ENCODE measurements at regions not wholly inside any gene's neighbourhood (a gene's known extent, or its start where the extent isn't known, plus 50 kb on each side); places are given as distances from the start of the nearest gene placed in this dataset.

DNA sequence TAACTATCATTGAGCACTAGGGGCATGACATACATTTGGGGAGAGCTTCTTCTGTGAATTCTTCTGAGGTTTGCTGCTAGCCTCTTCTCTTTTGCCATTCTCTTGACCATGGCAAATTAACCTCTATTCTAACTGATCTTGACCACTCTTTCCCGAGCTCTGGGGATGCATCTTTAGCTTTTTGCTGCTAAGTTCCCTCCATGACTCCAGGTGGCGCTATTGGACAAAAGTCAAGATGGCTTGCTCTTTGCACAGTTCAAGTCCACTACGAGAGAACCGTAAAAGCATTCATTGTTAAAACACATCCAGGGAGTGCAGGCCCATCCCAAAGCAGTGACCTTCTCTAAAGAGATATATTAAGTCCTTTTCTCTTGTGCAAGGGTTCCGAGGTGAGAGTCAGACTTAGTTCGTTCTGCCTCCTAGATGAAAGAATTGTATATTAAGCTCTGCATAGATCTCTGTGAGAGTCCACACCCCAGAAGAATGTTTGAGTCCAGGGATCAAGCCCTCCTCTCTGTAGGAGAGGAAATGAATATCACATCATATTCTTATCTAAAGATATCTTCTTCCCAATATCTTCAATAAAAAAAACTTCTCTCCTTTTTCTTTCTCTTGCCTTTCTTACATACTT lies 1152.9 kb upstream of the CDH6 start:
- DNase-seq: peak; percentile 32 to 82

DNA sequence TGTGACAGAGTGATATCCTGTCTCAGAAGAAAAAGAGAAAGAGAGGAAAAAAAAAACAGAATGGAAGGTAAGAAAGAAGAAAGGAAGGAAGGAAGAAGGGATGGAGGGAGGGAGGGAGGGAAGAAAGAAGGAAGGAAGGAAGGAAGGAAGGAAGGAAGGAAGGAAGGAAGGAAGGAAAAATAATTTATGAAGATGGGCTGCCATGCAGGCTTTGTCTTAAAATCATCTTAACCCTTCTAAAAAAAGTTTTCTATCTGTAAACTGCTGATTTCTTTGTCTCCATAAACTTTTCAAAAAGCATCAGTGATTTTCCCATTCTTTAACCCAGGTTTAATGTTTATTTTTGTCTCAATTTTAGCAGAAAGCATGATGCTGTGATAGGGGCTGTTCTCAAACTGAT lies 1154.1 kb upstream of the CDH6 start:
- no peak for DNase-seq

DNA sequence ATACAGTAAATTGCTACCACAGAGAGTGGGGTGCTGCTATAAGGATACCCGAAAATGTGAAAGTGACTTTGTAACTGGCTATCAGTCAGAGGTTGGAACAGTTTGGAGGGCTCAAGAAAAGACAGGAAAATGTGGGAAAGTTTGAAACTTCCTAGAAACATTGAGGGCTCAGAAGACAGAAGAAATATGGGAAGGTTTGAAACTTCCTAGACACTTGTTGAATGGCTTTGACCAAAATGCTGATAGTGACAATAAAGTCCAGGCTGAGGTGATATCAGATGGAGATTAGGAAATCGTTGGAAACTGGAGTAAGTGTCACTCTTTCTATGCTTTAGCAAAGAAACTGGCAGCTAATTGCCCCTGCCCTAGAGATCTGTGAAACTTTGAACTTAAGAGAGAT lies 1158.6 kb upstream of the CDH6 start:
- no peak for DNase-seq

DNA sequence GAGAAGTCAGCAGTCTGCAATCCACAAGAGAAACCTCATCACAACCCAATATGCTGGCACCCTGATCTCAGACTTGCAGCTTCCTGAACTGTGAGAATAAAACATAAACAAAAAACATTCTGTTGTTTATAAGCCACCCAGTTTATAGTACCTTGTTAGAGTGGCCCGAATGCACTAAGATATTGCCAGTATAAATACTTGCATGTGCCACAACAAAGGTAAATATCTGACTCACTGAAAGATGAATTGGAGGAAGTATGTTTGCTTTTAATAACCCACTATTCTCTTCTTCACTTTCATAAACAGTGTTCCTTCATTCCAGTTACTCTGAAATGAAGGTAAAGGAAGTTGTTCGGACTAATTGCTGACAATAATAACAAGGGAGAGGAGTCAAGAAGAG lies 1163.4 kb upstream of the CDH6 start:
- DNase-seq: no peak

DNA sequence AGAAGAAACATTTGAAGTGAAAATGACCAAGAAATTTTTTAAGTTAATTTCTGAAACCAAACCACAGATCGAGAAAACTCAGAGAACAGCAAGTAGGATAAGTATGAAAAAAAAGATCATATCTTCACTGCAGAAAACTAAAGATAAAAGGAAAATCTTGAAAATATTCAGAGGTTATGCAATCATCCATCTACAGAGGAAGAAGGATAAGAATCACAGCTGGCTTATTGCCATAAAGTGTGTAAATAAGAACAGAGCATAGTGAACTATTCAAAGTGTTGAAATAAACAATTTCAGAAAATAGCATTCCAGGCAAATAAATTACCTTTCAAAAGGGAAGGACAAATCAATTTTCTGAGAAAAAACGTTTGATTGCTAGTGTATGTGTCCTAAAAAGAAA lies 1191.7 kb upstream of the CDH6 start:
- DNase-seq: no peak

DNA sequence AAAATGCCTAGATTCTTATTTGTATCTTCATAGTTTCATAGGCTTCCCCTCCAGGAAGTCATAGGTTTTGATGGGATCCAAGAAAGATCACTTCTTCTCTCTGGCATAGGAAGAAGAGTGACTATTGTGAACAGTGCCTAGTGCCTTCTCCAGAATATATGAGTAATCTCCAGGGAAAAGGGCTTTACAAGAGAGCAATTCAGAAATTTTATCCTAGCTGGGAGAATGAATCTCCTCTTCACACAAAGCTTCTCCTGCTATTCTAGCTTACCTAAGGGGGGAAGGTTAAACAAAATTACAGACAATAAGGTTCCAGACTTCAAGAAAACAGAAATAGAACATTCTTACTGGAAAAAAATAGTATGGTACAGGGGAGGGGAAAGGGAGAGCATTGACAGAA lies 1193.3 kb upstream of the CDH6 start:
- no peak for DNase-seq

DNA sequence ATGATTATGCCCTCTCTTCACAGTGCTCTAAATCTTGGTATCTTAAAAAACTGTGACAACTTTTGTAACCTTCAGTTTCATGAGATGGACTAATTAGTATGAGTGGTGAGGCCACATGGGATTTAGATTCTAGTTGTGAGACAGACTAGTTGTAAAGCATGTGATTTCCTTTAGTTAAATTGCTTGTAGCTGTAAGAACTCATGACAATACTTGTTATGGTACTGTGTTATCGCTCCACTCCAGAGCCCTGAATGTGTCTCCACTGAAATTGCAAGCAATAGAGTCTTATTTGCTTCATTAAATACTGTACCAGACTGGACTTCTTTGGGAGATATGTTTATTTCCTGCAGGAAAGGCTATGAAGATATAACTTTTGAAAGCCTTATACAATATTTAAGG lies 1198.3 kb upstream of the CDH6 start:
- no peak for DNase-seq

DNA sequence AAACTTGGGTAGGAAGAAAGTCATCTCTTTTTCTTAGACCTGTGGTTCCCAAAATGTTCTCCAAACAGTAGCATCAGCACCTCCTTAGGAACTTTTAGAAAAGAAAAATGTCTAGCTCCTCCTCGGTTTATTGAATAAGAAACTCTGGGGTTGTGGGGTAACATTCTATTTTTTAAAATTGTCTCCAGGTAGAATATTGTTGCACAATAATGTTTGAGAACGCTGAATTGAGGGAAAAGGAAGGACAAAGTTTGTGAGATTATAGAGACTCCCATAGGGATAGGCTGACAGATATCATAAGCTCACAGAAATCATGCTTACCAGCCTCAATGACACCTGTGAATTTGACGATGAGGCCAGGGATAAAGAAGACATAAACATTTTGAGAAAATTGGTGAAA lies 1199.0 kb upstream of the CDH6 start:
- DNase-seq: no peak

DNA sequence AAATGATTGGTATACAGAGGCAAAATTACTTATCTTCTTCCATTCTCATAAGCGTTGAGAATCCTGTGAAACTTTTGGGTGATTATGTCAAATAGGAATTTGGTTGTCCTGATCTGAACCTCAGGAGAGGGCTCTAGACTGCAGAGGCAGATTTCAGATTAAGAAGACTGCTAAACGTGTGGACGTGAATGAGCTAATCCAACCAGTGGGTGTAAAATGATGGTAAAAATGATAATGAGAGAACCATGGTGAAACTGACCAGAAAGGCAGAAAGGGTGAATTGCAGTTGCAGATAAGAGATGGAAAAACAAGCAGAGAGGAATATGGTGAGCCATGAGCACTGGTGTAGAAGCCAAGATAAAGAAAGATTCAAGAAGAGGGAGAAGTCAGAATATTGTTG lies 1200.2 kb upstream of the CDH6 start:
- no peak for DNase-seq

DNA sequence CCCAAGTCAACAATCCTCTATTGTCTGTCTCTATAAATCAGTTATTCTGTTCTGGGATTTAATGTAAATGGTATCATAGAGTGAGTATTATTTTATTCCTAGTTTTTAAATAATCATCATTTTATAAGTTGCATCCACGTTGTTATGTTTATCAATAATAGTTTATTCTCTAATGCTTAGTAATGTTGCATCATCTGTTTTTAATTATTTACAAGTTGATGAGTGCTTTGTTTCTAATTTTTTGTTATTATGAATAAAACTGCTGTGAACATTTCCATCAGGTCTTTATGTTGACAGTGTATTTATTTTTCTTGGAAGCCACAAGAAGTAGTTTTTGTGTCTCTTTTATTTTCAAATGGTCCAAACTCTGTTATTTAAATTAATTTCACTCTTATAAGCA lies 1201.2 kb upstream of the CDH6 start:
- DNase-seq: no peak

DNA sequence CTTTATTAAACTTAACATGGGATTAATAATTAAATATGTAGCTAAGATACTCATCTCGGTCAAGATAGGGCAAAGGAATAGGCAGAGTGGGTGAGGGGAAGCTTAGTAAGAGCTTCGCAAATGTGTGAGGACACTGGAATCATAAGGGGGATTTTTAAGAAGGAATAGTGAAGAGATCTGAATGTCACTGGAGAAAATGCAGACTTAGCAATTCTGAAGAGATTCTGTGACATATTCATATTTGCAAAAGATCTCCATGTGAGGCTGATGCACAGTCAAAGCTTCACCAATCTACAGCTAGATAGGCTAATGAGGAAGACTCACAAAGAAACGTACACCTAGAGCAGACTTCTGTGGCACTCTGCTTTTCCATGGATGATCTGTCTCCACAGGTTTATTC lies 1202.8 kb upstream of the CDH6 start:
- DNase-seq: no peak

DNA sequence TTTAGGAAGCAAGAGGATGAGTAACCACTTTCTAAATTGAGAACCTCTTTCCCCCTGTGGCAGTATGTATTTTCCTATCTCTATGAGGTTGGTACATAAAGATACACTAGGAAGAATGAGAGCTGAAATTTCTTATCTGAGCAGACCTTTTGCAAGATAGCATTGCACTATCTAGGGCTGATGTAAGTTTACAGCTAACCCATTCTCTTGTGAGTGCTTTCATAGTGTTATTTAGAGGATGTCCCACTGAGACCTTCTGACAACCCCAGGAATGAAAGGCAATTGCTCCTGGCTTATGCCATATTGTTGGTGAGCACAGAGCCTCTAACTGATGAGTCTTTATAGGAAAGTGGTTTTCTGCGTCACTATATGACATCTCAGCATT lies 1209.3 kb upstream of the CDH6 start:
- no peak for DNase-seq

DNA sequence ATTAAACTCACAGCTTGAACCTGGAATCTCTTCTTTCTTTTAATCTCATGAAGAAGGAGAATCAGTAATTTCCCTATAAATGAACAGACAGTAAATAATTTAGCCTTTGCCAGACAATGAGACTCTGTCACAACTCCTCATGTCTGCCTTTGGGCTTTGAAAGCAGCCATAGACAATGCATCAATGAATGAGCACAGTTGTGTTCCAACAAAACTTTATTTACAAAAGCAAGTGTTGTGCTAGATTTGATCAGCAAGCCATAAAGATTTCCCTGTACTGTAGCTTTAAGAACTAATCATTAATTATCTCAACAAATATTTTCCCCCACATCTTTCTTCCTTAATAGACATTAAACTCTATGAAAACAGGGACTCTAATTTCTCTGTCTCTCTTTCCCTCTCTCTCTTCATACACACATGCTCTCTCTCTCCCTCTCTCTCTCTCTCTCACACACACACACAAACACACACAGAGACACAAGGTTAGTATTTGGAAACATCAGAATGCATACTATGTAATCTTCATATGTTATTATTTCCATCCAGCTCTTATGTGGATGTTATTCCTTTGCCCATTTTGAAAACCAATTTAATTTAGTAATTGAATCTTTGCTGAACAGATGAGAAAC lies 1209.8 kb upstream of the CDH6 start:
- DNase-seq: no peak

DNA sequence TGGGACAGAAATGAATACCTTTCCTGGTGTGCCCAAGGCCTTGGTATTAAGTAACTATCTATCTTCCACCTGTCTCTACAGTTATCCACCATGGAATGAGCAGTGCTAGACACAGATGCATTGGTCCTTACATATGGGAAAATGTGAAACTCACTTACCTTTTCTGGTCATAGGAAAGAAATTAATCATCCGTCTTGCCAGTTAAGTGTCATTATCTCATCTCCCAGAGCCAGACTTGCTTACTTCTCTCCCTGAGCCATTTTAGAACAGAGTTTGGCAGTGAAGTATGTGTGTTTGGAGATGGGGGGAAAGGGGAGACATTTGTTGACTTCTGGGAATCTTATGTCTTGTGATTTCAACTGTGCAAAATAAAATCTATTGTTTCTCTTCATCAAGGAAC lies 1211.0 kb upstream of the CDH6 start:
- DNase-seq: no peak

DNA sequence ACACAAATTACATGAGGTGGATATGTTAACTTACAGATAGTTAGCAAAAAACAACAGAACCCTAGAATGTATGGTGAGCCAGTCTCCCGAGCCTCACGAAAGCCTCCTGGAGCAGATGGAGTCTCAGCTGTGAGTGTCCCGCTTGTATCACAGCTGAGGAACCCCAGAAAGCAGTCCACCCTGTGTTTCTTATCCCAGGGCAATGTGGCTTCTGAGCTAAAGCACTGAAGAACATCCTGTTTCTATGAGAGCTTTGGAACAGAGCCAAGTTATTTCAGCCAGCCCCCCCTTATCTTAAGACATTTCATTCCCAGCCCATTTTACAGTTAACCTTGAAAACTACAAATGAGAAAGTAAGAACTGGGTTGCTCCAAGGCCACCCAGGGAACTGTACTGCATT lies 1220.9 kb upstream of the CDH6 start:
- DNase-seq: no peak

DNA sequence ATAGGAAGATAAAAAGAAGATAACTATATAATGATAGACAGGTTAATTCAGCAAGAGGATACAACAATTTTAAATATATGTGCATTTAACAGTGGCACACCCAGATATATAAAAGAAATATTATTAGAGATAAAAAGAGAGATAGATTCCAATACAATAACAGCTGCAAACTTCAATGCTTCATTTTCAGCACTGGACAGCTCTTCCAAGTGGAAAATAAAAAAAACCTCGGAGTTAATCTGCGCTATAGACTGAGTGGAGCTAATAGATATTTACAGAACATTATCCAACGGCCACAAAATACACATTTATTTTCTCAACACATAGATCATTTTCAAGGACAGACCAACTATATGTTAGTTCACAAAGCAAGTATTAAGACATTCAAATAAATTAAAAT lies 1229.5 kb upstream of the CDH6 start:
- DNase-seq: no peak

DNA sequence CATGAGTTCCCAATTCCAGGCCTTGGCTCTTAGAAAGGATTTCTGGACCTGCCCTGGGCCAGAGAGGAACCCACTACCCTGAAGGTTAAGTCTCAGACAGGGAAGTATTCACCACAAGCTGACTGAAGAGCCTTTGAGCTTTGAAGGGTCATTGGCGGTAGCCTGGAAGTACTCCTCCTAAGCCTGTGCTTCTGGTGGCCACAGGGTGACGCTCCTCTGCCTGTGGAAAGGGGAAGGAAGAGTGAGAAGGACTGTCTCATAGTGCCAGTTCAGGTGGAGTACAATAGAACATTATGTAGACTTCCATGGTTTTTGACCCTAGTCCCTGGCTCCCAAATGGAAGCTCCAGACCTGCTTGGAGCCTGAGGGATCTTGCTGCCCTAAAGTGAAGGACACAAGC lies 1233.2 kb upstream of the CDH6 start:
- DNase-seq: no peak

DNA sequence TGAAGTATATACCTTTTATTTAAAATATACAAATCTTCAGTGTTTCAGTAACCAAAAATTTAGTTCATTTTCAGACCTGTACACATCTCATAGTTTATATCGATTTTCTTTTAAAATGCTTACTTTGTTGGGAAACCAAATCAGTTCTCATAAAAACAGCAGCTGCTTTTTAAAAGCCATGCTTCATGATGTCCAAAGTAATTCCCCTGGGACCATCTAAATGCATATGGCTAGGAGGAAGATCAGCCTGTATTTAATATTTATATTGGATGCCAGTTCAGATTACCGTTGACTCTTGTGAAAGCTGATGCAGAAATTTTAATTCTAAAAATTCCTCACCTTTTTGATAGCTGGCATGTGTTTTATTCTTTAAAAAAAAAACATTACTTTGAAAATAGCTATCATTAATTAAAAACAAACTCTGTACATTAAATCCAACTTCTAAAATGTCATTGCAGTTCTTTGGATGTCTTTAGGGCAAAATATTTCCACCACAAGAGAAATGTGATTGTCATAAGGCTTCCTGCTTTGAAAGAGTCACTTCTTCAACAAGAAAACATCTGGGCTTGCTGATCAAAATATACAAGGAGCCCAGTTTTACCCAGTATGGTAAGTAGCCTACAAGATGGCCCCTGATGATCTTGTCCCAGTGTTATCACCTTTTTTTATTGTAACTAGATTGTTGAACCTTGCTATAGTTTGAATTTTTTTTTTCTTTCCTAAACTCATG lies 1242.9 kb upstream of the CDH6 start:
- DNase-seq: no peak

DNA sequence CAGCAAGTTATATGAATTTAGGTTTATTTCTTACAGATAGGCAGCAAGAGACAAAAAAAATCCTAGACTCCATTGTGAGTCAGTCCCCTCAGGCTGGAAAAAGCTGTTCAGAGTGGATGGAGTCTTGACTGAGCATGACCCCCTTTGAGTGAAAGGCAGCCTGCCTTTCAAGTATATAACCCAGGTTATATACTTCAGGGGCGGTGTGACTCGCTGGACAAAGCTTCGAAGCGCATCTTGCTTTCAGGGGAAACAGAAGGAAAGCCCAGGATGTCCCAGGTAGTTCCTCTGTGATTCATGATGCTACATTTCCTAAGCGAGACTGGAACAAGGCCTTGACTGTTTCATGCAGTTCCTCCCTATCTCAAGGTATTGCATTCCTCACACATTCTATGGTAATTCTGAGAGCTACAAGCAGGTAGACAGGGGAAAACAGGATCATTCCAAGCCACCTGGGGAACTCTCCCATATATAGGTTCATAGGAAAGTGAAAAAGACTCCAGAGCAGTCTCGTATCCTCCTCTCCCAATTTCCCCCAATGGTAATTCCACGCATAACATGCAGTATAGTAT lies 1244.1 kb upstream of the CDH6 start:
- no peak for DNase-seq

DNA sequence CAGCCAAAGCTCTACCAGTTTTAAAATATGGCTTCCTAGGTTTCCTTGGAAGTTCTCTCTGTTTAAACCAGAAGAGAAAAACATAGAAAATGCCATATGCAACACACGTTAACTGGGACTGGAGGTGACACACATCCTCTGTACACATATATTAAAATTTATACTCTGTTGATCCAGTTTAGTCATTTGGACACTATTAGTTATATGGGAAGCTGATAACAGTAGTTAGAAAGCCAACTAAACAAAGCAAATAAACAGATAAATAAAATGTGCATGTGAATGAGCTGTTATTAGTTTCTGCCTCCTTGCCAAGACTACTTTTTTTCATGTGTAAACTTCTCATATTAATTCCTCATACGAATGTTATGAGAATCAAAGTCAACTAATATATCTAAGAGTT lies 1249.2 kb upstream of the CDH6 start:
- no peak for DNase-seq

DNA sequence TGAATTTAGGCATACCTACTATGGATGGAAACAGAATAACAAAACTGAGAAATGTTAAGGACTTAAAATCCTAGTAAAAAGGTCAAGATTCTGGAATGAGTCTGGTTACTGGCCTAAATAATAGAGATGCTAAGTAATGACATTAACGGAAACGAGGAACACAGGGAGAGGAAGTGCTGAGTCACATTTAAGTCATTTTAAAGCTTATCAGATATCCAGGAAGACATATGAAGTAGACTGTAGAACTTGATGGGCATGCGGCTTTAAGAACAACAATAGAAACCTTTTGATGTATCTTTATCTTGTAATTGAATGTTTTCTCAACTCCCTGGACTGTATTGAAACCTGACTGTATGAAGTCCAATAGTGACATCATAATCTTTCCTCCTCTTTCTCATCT lies 1251.4 kb upstream of the CDH6 start:
- no peak for DNase-seq

DNA sequence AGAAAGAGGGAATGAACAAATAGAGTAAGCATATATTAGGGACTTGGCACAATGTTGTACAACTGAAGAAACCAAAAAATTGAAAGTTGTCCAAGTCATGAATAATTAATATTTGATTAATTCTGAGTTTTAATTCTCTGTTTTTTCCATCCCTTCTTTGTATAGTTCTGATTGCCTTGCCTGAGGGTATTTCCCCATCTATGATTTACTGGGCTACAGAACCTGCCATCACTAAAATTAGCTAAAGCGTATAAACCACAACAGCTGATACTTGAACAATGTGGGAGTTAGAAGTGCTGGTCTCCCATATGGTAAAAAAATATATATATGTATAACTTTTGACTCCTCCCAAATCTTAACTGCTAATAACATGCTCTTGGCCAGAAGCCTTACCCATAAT lies 1253.5 kb upstream of the CDH6 start:
- no peak for DNase-seq

DNA sequence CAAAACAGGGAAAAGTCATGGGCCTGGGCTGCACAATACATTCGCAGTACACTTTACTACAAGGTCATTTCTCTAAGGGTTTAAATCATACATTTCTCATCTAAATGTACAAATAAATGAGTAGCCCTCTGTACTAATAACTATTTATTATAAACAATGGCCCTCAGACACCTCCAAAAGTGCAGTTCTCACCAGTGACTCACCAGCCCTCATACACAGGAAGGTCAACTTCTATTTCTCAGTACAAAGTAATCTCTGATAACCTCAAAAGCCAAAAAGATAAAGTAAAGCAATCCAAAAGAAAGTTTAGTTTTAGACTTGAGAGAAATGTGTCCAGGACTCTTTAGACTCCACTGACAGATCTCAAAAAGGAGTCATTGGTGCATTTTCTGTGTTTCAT lies 1258.1 kb upstream of the CDH6 start:
- no peak for DNase-seq

DNA sequence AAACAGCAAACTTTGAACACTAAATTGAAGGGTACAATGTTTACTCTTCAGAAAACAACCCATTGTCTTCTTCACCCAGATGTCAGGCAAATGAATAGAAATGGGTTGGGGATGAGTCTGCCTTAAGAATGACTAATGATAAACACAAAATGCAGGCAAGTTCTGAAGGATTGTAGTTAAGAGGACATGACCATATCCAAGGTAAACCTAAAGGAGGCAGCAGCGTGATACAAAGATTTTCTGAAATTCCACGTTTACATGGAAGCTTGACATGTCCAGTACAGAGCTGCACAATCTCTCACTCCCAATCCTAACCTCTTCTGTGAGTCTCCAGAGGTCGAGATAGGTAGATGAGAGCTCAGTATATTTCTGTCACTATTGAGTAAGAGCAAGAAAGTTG lies 1263.2 kb upstream of the CDH6 start:
- DNase-seq: no peak
